ENCODE measurements at regions not wholly inside any gene's neighbourhood (a gene's known extent, or its start where the extent isn't known, plus 50 kb on each side); places are given as distances from the start of the nearest gene placed in this dataset.

DNA sequence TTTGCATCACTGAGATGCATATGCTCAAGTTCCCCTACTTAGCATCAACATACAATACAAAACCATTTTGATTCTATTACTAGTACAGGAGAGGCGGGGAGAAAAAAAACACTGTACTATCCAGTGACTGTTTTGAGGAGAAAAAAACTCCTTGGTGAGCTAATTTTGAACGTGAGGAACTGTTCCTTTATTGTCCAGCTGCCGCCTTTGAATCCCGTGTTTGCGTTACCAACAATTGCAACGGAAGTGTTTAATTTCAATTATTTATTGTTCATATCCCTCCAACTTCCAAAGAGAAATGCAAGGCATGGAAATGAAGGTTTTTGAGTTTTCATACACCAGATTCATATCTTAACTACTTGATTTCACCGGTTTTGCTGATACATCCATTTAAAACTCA lies 66.4 kb upstream of the ARHGAP21 start:
- ATAC-seq (ENCODE audit: low read depth): no peak
- Histone ChIP-seq H3K27me3 (replicated peaks in 1 of 4; ENCODE audit: control extremely low read depth in 1 of 4, control insufficient read depth in 3 of 4, insufficient read depth in 4 of 4, low read length in 3 of 4) (no peaks in the 10 kb centered on the region), H3K4me1 (ENCODE audit: control insufficient read depth in 2 of 2, insufficient read depth in 2 of 2, low read length in 2 of 2) (no peaks in the 10 kb centered on the region), H3K27ac (ENCODE audit: low read length in 2 of 2) (no peak overlapping the region), H4K20me1 (ENCODE audit: control insufficient read depth, insufficient read depth, low read length, poor library complexity, severe bottlenecking) (no peaks in the 10 kb centered on the region), H2AFZ (ENCODE audit: insufficient read depth, low read depth, low read length, poor library complexity, severe bottlenecking) (no peak overlapping the region), H3K4me3 (ENCODE audit: control extremely low read depth in 1 of 5, extremely low read depth in 1 of 5, insufficient read depth in 1 of 5, low read depth in 2 of 5, low read length in 4 of 5) (no peak overlapping the region), H3K4me2 (replicated peaks; ENCODE audit: low read depth, low read length, poor library complexity, severe bottlenecking) (no peak overlapping the region), H3K9me3 (ENCODE audit: control extremely low read depth in 1 of 3, control insufficient read depth in 2 of 3, insufficient read depth in 1 of 3, low read length in 2 of 3) (no peaks in the 10 kb centered on the region), H3K9ac (ENCODE audit: low read length) (no peak overlapping the region), H3K36me3 (replicated peaks in 1 of 2; ENCODE audit: control extremely low read depth in 1 of 2, control insufficient read depth in 1 of 2, extremely low read depth in 1 of 2, insufficient read depth in 2 of 2, low read length in 1 of 2) (no peaks in the 10 kb centered on the region), H3K79me2 (ENCODE audit: control insufficient read depth, insufficient read depth, low read length) (no peaks in the 10 kb centered on the region)
- WGBS (ENCODE audit: insufficient coverage): no CpG with 5 or more reads among the region's 7 CpGs
- CTCF ChIA-PET: no interaction called here
- no peak for TF ChIP-seq EZH2 (IDR thresholded peaks at IDR 0.05; ENCODE audit: borderline replicate concordance, insufficient read depth, low read depth, low read length, poor library complexity, severe bottlenecking)
- TF ChIP-seq, protein P1, sequence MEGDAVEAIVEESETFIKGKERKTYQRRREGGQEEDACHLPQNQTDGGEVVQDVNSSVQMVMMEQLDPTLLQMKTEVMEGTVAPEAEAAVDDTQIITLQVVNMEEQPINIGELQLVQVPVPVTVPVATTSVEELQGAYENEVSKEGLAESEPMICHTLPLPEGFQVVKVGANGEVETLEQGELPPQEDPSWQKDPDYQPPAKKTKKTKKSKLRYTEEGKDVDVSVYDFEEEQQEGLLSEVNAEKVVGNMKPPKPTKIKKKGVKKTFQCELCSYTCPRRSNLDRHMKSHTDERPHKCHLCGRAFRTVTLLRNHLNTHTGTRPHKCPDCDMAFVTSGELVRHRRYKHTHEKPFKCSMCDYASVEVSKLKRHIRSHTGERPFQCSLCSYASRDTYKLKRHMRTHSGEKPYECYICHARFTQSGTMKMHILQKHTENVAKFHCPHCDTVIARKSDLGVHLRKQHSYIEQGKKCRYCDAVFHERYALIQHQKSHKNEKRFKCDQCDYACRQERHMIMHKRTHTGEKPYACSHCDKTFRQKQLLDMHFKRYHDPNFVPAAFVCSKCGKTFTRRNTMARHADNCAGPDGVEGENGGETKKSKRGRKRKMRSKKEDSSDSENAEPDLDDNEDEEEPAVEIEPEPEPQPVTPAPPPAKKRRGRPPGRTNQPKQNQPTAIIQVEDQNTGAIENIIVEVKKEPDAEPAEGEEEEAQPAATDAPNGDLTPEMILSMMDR (IDR thresholded peaks at IDR 0.05): no peak
- no peaks in the 10 kb centered on the region for H3K4me1 Mint-ChIP-seq
- intact Hi-C loops (cut with micrococcal nuclease): no loop called here
- H3K27me3 Mint-ChIP-seq: peaks cover 12% of the 10 kb centered on the region
- H3K9me3 Mint-ChIP-seq (ENCODE audit: insufficient read depth): no peaks in the 10 kb centered on the region
- POLR2A ChIA-PET: no interaction called here
- no peak overlapping the region for H3K4me3 Mint-ChIP-seq
- no peak overlapping the region for H3K27ac Mint-ChIP-seq
- no peak for DNase-seq

DNA sequence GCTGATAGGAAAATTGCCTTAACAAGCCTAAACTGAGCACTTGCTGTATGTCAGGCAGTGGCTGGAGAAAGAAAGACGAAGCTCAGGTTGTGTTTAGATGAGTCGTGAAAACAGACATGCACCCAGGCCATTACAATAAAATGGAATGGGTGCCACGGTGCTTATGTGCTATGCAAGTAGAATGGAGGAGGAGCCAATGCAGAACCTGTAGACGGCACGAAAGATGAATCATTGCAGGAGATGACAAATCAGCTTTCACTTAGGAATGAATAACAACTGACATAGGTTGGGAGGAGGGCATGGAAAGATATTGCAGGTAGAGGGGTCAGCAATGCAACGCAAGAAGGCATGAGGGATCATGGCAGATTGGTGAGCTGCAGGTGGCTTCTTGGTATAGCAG lies 61.2 kb upstream of the ARHGAP21 start:
- ChIA-PET POLR2A (no interaction called here), CTCF (interaction anchor here (1.5 kb wide), 1 partner anchor 10 kb away, joined by 3 read pairs; no protein-coding TSS in a partner anchor)
- Histone ChIP-seq H3K4me1 (ENCODE audit: control insufficient read depth in 2 of 2, insufficient read depth in 2 of 2, low read length in 2 of 2) (no peaks in the 10 kb centered on the region), H4K20me1 (ENCODE audit: control insufficient read depth, insufficient read depth, low read length, poor library complexity, severe bottlenecking) (no peaks in the 10 kb centered on the region), H3K27me3 (replicated peaks in 1 of 4; ENCODE audit: control extremely low read depth in 1 of 4, control insufficient read depth in 3 of 4, insufficient read depth in 4 of 4, low read length in 3 of 4) (no peaks in the 10 kb centered on the region), H3K4me2 (replicated peaks; ENCODE audit: low read depth, low read length, poor library complexity, severe bottlenecking) (no peak overlapping the region), H3K4me3 (ENCODE audit: control extremely low read depth in 1 of 5, extremely low read depth in 1 of 5, insufficient read depth in 1 of 5, low read depth in 2 of 5, low read length in 4 of 5) (no peak overlapping the region), H2AFZ (ENCODE audit: insufficient read depth, low read depth, low read length, poor library complexity, severe bottlenecking) (no peak overlapping the region), H3K9me3 (ENCODE audit: control extremely low read depth in 1 of 3, control insufficient read depth in 2 of 3, insufficient read depth in 1 of 3, low read length in 2 of 3) (no peaks in the 10 kb centered on the region), H3K27ac (ENCODE audit: low read length in 2 of 2) (no peak overlapping the region), H3K79me2 (ENCODE audit: control insufficient read depth, insufficient read depth, low read length) (no peaks in the 10 kb centered on the region), H3K36me3 (replicated peaks in 1 of 2; ENCODE audit: control extremely low read depth in 1 of 2, control insufficient read depth in 1 of 2, extremely low read depth in 1 of 2, insufficient read depth in 2 of 2, low read length in 1 of 2) (no peaks in the 10 kb centered on the region), H3K9ac (ENCODE audit: low read length) (no peak overlapping the region)
- Mint-ChIP-seq H3K27ac (no peak overlapping the region), H3K9me3 (ENCODE audit: insufficient read depth) (peaks cover 2% of the 10 kb centered on the region), H3K27me3 (peaks cover 3% of the 10 kb centered on the region), H3K4me1 (no peaks in the 10 kb centered on the region), H3K4me3 (no peak overlapping the region)
- WGBS (ENCODE audit: insufficient coverage): 92% methylated on average over 6 of the region's 6 CpGs
- intact Hi-C loops (cut with micrococcal nuclease): no loop called here
- DNase-seq (no peak), ATAC-seq (ENCODE audit: low read depth) (no peak)
- TF ChIP-seq, protein P1 (IDR thresholded peaks at IDR 0.05): no peak
- no peak for TF ChIP-seq EZH2 (IDR thresholded peaks at IDR 0.05; ENCODE audit: borderline replicate concordance, insufficient read depth, low read depth, low read length, poor library complexity, severe bottlenecking)
